ENCODE measurements at regions not wholly inside any gene's neighbourhood (a gene's known extent, or its start where the extent isn't known, plus 50 kb on each side); places are given as distances from the start of the nearest gene placed in this dataset.

GRCh38 chr1:88320291-88320690, 363.8 kb upstream of the PKN2 start:
- TF ChIP-seq CTCF (IDR thresholded peaks at IDR 0.05; ENCODE audit: insufficient read depth, low read length) (no peak), POLR2AphosphoS5 (IDR thresholded peaks at IDR 0.05; ENCODE audit: low read depth) (no peak), GABPA (IDR thresholded peaks at IDR 0.05; ENCODE audit: low read depth) (no peak)
- TF ChIP-seq, protein P1, sequence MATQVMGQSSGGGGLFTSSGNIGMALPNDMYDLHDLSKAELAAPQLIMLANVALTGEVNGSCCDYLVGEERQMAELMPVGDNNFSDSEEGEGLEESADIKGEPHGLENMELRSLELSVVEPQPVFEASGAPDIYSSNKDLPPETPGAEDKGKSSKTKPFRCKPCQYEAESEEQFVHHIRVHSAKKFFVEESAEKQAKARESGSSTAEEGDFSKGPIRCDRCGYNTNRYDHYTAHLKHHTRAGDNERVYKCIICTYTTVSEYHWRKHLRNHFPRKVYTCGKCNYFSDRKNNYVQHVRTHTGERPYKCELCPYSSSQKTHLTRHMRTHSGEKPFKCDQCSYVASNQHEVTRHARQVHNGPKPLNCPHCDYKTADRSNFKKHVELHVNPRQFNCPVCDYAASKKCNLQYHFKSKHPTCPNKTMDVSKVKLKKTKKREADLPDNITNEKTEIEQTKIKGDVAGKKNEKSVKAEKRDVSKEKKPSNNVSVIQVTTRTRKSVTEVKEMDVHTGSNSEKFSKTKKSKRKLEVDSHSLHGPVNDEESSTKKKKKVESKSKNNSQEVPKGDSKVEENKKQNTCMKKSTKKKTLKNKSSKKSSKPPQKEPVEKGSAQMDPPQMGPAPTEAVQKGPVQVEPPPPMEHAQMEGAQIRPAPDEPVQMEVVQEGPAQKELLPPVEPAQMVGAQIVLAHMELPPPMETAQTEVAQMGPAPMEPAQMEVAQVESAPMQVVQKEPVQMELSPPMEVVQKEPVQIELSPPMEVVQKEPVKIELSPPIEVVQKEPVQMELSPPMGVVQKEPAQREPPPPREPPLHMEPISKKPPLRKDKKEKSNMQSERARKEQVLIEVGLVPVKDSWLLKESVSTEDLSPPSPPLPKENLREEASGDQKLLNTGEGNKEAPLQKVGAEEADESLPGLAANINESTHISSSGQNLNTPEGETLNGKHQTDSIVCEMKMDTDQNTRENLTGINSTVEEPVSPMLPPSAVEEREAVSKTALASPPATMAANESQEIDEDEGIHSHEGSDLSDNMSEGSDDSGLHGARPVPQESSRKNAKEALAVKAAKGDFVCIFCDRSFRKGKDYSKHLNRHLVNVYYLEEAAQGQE (IDR thresholded peaks at IDR 0.05; ENCODE audit: insufficient replicate concordance, low read depth), result no peak

All from HL-60 (cell line).